Dedifferentiated amniotic fluid mesenchymal stem cell (primary cell): ENCODE measurements at regions not wholly inside any gene's neighbourhood (a gene's known extent, or its start where the extent isn't known, plus 50 kb on each side); places are given as distances from the start of the nearest gene placed in this dataset.
"Not testable (repeated sequence)": the region's sequence is repeated elsewhere in the genome, so short reads cannot be mapped to it uniquely, and the experiment has no call there.

ENCODE experiments used
- DNase-seq: peaks from one replicate; pipeline ENCODE4 v3.0.0-alpha.2; 2016; ENCODE audit errors: extremely low spot score

- DNase-seq = no peak
These were observed 91.1 kb upstream of the SKAP2 start for GRCh38 chr7:26955516-26955915.

- no peak for DNase-seq
These were observed 90.6 kb upstream of the SKAP2 start for GRCh38 chr7:26954951-26955350.

- DNase-seq = no peak
These were observed 87.1 kb upstream of the SKAP2 start for GRCh38 chr7:26951407-26951950.

GRCh38 chr7:26950889-26951288 is 86.5 kb upstream of the SKAP2 start:
- no peak for DNase-seq

- DNase-seq = no peak
These were observed 84.9 kb upstream of the SKAP2 start for GRCh38 chr7:26949319-26949718.

GRCh38 chr7:26948617-26949118 is 84.3 kb upstream of the SKAP2 start:
- DNase-seq = no peak

- DNase-seq = no peak
These were observed 80.3 kb upstream of the SKAP2 start for GRCh38 chr7:26944501-26945358.

GRCh38 chr7:26937939-26938623 is 73.7 kb upstream of the SKAP2 start:
- DNase-seq = no peak

- no peak for DNase-seq
These were observed 72.9 kb upstream of the SKAP2 start for GRCh38 chr7:26937306-26937705.

- not testable (repeated sequence) for DNase-seq
These were observed 68.2 kb upstream of the SKAP2 start for GRCh38 chr7:26932616-26933015.

- DNase-seq = no peak
These were observed 66.5 kb upstream of the SKAP2 start for GRCh38 chr7:26930845-26931244.

- DNase-seq = no peak
These were observed 65.8 kb upstream of the SKAP2 start for GRCh38 chr7:26930201-26930600.

GRCh38 chr7:26928703-26929347 is 64.4 kb upstream of the SKAP2 start:
- no peak for DNase-seq

GRCh38 chr7:26925768-26926167 is 61.4 kb upstream of the SKAP2 start:
- DNase-seq = no peak

- DNase-seq = no peak
These were observed 59.9 kb upstream of the SKAP2 start for GRCh38 chr7:26924149-26924767.

GRCh38 chr7:26919906-26920493 is 55.6 kb upstream of the SKAP2 start:
- DNase-seq = no peak

- DNase-seq = no peak
These were observed 53.9 kb upstream of the SKAP2 start for GRCh38 chr7:26918241-26918640.

GRCh38 chr7:26916779-26917320 is 52.5 kb upstream of the SKAP2 start:
- no peak for DNase-seq

- DNase-seq = no peak
These were observed 51.9 kb upstream of the SKAP2 start for GRCh38 chr7:26916336-26916735.
